NB4 (cell line): ENCODE measurements at regions not wholly inside any gene's neighbourhood (a gene's known extent, or its start where the extent isn't known, plus 50 kb on each side); places are given as distances from the start of the nearest gene placed in this dataset.

Experiments used
- CTCF ChIP-seq: IDR thresholded peaks from one replicate; pipeline ENCODE4 v1.5.1; 2012; ENCODE audit warnings: low read depth, low read length
- MAX ChIP-seq: IDR thresholded peaks from 2 replicates; pipeline ENCODE4 v1.6.1; 2011; ENCODE audit warnings: low read depth, low read length
- POLR2A ChIP-seq: IDR thresholded peaks from 2 replicates; pipeline ENCODE4 v1.6.1; 2011; ENCODE audit warnings: mild to moderate bottlenecking; ENCODE audit not compliant: insufficient read length; ENCODE audit errors: extremely low read depth

- TF ChIP-seq CTCF (no peak), POLR2A (no peak), MAX (no peak)
Measured at GRCh38 chr1:94305704-94306103, 68.3 kb upstream of the ARHGAP29 start.
